HEK293 (cell line): ENCODE measurements at regions not wholly inside any gene's neighbourhood (a gene's known extent, or its start where the extent isn't known, plus 50 kb on each side); places are given as distances from the start of the nearest gene placed in this dataset.

Experiments used
- CTCF ChIP-seq: fragments of 450-650 bp; formaldehyde crosslinking; IDR thresholded peaks from 2 replicates; pipeline ENCODE4 v1.5.1; 2016; ENCODE audit warnings: missing biosample characterization, missing genetic modification characterization
- KLF1 ChIP-seq: fragments of 450-650 bp; formaldehyde crosslinking; IDR thresholded peaks from 2 replicates; pipeline ENCODE4 v1.5.1; 2016; ENCODE audit warnings: missing biosample characterization, missing genetic modification characterization
- KLF10 ChIP-seq: fragments of 450-650 bp; IDR thresholded peaks from 2 replicates; pipeline ENCODE4 v1.5.1; 2018; ENCODE audit warnings: missing biosample characterization, mild to moderate bottlenecking, missing genetic modification characterization
- MYNN ChIP-seq: fragments of 450-650 bp; formaldehyde crosslinking; IDR thresholded peaks from 2 replicates; pipeline ENCODE4 v1.5.1; 2016; ENCODE audit warnings: missing biosample characterization, missing genetic modification characterization, borderline replicate concordance
- ZNF239 ChIP-seq: fragments of 450-650 bp; formaldehyde crosslinking; IDR thresholded peaks from 2 replicates; pipeline ENCODE4 v1.5.1; 2016; ENCODE audit warnings: missing biosample characterization, missing genetic modification characterization
- ZNF433 ChIP-seq: fragments of 450-650 bp; formaldehyde crosslinking; IDR thresholded peaks from 2 replicates; pipeline ENCODE4 v1.5.1; 2016; ENCODE audit warnings: missing biosample characterization, missing genetic modification characterization, low read depth
- ZNF548 ChIP-seq: fragments of 450-650 bp; formaldehyde crosslinking; IDR thresholded peaks from 2 replicates; pipeline ENCODE4 v1.5.1; 2016; ENCODE audit warnings: missing biosample characterization, missing genetic modification characterization
- ZNF664 ChIP-seq: fragments of 450-650 bp; formaldehyde crosslinking; IDR thresholded peaks from 2 replicates; pipeline ENCODE4 v1.5.1; 2016; ENCODE audit warnings: missing biosample characterization, missing genetic modification characterization
- ZNF776 ChIP-seq: fragments of 450-650 bp; formaldehyde crosslinking; IDR thresholded peaks from 2 replicates; pipeline ENCODE4 v1.5.0; 2017; ENCODE audit warnings: missing biosample characterization, missing genetic modification characterization, borderline replicate concordance
- TF ChIP-seq, protein P1 (sequence below): fragments of 450-650 bp; formaldehyde crosslinking; IDR thresholded peaks from 2 replicates; pipeline ENCODE4 v1.5.1; 2016; ENCODE audit warnings: missing biosample characterization, missing genetic modification characterization

DNA sequence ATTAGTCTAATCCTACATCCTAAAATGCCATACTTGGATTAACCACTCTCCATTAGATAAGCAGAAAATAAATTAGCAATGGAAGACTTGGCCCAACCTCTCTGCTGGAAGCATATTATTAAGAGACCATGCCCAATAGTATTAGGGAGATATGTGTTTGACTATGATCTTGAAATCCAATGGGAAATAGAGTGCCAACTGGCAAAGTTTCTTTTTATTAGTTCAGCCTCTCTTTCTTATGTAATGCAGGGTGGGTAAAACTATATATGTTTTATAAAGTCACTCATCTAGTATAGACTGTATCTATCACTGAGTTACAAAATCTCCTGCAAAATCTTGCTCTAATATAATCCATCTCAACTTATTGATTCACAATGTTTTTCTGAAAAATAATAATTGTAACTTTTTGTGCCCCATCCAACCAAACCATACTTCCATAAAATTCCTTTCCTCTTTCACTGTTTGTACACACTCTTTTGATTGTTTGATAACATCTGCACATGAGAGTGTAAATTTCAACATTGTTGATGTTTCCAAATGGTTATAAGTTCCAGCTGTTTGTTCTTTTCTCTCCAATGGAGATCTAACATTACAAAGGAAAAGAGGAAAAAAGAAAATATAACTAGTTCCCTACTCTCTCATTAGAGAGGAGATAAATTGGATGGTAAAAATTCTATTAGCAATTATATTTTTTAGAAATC lies 408.1 kb upstream of the ADGRL2 start:
- no peak for TF ChIP-seq CTCF (tag by site-specific recombination)
- no peak for TF ChIP-seq ZNF239 (tag by site-specific recombination)
- TF ChIP-seq ZNF664 (tag by site-specific recombination) = no peak
- TF ChIP-seq, protein P1, sequence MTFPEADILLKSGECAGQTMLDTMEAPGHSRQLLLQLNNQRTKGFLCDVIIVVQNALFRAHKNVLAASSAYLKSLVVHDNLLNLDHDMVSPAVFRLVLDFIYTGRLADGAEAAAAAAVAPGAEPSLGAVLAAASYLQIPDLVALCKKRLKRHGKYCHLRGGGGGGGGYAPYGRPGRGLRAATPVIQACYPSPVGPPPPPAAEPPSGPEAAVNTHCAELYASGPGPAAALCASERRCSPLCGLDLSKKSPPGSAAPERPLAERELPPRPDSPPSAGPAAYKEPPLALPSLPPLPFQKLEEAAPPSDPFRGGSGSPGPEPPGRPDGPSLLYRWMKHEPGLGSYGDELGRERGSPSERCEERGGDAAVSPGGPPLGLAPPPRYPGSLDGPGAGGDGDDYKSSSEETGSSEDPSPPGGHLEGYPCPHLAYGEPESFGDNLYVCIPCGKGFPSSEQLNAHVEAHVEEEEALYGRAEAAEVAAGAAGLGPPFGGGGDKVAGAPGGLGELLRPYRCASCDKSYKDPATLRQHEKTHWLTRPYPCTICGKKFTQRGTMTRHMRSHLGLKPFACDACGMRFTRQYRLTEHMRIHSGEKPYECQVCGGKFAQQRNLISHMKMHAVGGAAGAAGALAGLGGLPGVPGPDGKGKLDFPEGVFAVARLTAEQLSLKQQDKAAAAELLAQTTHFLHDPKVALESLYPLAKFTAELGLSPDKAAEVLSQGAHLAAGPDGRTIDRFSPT (tag by site-specific recombination) = no peak
- no peak for TF ChIP-seq ZNF776 (tag by site-specific recombination)
- no peak for TF ChIP-seq ZNF548
- no peak for TF ChIP-seq KLF10 (tag by site-specific recombination)
- TF ChIP-seq MYNN = no peak
- no peak for TF ChIP-seq ZNF433 (tag by site-specific recombination)
- no peak for TF ChIP-seq KLF1 (tag by site-specific recombination)
